ENCODE measurements at regions not wholly inside any gene's neighbourhood (a gene's known extent, or its start where the extent isn't known, plus 50 kb on each side); places are given as distances from the start of the nearest gene placed in this dataset.

DNA sequence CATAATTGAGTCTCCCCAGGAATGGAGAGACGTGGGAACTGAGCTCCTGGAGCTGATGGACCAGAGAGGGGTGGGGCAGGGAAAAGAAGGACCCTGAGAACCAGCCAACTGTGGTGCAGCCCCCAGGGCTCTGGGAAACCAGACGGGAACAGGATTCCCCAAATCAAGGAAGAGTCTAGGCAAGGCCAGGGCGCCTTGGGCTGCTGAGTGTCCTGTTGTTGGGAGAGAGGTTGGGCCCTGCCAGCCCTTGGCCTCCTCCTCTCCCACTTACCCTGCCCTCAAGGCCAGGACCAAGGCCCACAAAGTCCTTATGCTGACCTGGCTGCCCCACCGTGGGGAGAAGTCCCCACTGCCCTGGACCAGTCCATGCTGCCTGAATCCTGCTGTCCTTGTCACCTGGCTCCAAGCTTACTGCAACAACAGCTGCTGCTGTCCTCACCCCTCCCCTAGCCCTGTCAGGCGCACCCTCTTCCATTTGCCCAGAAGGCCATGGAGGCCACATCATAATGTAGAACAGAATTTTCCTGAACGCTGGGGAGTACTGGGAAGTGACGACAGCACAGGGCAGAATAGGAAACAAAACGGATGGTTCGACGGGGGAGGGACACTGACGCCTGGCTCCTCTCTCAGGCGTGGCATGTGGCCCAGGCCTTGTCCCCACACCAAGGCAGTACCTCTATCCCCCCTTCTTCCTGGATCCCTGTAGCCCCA is 132.9 kb upstream of the ZMIZ1 start:
- no peak for DNase-seq (ENCODE audit: low read depth, low spot score)
- H3K9me3 ChIP-seq (ENCODE audit: control insufficient read depth, insufficient read depth, low read length), result peaks cover 4% of the 10 kb centered on the region; the same call in 1 of the 2 replicates
- H3K4me3 ChIP-seq (ENCODE audit: low read depth, low read length), result no peak overlapping the region
- no peaks in the 10 kb centered on the region for H3K27me3 ChIP-seq (ENCODE audit: control insufficient read depth, insufficient read depth, low read length)
- ChIA-PET POLR2A (interaction anchor here (1.0 to 1.1 kb wide), 2 partner anchors 9 to 37 kb away, joined by 3 to 7 read pairs; no protein-coding TSS in a partner anchor), CTCF (interaction anchor here (0.5 to 1.2 kb wide), 3 partner anchors 9 to 259 kb away, joined by 3 read pairs; no protein-coding TSS in a partner anchor)
- H3K27ac ChIP-seq (ENCODE audit: low read depth, low read length), result no peak overlapping the region
- TF ChIP-seq, protein P1, sequence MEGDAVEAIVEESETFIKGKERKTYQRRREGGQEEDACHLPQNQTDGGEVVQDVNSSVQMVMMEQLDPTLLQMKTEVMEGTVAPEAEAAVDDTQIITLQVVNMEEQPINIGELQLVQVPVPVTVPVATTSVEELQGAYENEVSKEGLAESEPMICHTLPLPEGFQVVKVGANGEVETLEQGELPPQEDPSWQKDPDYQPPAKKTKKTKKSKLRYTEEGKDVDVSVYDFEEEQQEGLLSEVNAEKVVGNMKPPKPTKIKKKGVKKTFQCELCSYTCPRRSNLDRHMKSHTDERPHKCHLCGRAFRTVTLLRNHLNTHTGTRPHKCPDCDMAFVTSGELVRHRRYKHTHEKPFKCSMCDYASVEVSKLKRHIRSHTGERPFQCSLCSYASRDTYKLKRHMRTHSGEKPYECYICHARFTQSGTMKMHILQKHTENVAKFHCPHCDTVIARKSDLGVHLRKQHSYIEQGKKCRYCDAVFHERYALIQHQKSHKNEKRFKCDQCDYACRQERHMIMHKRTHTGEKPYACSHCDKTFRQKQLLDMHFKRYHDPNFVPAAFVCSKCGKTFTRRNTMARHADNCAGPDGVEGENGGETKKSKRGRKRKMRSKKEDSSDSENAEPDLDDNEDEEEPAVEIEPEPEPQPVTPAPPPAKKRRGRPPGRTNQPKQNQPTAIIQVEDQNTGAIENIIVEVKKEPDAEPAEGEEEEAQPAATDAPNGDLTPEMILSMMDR (IDR thresholded peaks at IDR 0.05; ENCODE audit: low read depth, low read length), result no peak

DNA sequence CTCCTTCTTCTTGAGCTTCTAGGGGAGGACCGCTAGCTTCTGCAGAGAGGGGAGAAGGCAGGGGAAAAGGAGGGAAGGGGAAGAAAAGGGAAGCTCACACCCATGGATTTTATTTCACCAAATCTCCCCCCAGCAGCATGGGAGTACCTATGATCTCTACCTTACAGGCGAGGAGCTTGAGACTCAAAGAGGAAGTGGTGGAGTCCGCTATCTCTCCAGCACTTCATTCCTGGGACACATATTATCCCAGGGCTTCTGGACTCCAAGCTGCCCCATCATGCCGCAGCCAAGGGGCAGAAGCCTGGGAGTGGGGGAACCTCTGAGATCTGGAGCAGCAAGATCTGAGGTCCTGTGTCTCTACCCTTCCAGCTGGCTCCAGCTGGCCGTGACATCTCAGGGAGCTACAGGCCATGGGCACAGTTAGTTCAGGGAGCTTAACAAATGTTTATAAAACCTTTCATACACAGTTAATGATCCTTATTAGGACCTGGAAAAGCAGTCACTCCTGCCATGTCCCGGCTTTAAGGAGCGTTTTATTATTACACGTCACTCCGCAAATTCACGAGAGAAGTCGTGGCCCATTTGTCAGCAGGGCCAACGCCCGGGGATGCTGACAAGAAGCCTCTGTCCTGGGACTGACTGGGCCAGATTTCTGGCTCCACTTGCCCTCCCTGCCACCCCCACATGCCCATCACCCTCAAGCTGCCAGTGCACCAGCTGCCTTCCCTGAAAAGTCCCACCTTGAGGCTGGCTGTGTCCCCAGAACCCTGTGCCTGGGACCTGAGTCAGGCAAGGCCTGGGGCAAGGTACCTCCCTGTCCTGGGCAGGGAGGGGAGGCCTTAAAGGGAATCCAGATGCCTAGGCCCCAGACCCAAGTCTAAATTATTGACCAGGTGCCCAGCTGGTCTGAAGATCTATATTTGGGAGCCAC is 132.1 kb upstream of the ZMIZ1 start:
- Histone ChIP-seq H3K9me3 (ENCODE audit: control insufficient read depth, insufficient read depth, low read length) (no peaks in the 10 kb centered on the region), H3K27me3 (ENCODE audit: control insufficient read depth, insufficient read depth, low read length) (no peaks in the 10 kb centered on the region), H3K4me3 (ENCODE audit: low read depth, low read length) (no peak overlapping the region), H3K27ac (ENCODE audit: low read depth, low read length) (no peak overlapping the region)
- ChIA-PET POLR2A (interaction anchor here (1.0 to 1.1 kb wide), 2 partner anchors 8 to 37 kb away, joined by 3 to 7 read pairs; no protein-coding TSS in a partner anchor), CTCF (interaction anchor here (0.5 to 0.7 kb wide), 2 partner anchors 38 to 259 kb away, joined by 3 read pairs; no protein-coding TSS in a partner anchor)
- TF ChIP-seq, protein P1 (IDR thresholded peaks at IDR 0.05; ENCODE audit: low read depth, low read length), result no peak
- DNase-seq (ENCODE audit: low read depth, low spot score), result no peak

DNA sequence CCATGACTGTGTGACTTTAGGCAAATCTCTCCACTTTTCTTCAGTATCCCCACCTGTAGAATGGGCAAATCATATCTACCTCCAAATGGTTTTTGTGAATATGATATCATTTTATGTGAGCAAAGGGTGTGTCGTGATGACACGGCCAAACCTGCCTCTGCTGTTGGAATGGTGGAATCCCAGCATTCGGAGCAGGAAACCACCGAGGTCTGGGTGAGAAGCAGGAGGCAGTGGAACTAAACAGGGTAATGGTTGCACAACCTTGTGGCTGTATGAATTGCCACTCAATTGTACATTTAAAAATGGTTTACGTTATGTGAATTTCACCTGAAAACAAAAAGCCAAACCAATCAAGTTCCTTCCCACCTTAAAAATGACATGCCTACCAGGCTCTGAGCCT is 131.4 kb upstream of the ZMIZ1 start:
- POLR2A ChIA-PET, result no interaction called here
- H3K27me3 ChIP-seq (ENCODE audit: control insufficient read depth, insufficient read depth, low read length), result peaks cover 4% of the 10 kb centered on the region
- no peak for DNase-seq (ENCODE audit: low read depth, low spot score)
- H3K9me3 ChIP-seq (ENCODE audit: control insufficient read depth, insufficient read depth, low read length), result no peaks in the 10 kb centered on the region
- H3K4me3 ChIP-seq (ENCODE audit: low read depth, low read length), result no peak overlapping the region
- TF ChIP-seq, protein P1 (IDR thresholded peaks at IDR 0.05; ENCODE audit: low read depth, low read length), result no peak
- no peak overlapping the region for H3K27ac ChIP-seq (ENCODE audit: low read depth, low read length)
- CTCF ChIA-PET, result no interaction called here

DNA sequence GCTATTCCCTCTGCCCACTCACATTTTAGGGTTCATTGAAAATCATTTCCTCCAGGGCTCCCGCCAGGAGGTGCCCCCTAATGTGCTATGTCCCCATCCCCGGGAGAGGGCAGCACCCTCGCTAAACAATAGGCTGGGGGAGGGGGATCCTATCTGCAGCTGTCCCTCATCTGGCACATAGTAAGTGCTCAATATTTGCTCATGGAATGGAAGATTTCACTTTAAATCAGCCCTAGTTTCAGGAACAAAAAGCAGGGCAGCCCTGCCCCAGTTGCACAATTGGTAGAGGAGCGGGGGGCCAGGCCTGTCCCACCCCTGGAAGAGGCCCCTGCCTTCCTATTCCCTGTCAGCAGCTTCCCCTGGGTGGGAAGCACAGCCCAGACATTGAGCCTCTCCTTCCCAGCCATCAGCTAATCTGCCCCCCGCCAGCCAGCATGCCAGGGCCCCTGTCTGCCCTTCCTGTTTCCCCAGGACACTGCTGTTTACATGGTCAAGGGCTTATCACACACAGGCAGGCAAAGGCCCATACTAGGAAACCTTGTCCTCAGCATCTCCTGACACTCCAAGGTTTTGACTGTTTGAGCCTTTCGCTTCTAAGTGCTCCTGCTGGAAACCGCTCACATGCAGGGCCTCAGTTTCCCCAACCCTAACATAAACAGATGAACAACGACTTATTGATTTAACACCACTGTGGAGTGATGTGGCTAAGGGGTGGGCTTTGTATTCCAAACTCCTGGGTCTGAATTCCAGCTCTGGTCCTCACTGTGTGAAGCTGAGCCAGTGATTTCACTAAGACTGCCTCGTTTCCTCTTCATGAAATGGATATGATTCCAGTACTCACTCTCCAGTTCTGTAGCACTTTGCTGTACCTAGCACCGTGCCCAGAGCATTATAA is 130.7 kb upstream of the ZMIZ1 start:
- ChIA-PET CTCF (no interaction called here), POLR2A (no interaction called here)
- H3K27ac ChIP-seq (ENCODE audit: low read depth, low read length), result no peak overlapping the region
- TF ChIP-seq, protein P1 (IDR thresholded peaks at IDR 0.05; ENCODE audit: low read depth, low read length), result no peak
- peaks cover 4% of the 10 kb centered on the region for H3K27me3 ChIP-seq (ENCODE audit: control insufficient read depth, insufficient read depth, low read length)
- H3K4me3 ChIP-seq (ENCODE audit: low read depth, low read length), result no peak overlapping the region
- no peaks in the 10 kb centered on the region; the same call in 1 of the 2 replicates for H3K9me3 ChIP-seq (ENCODE audit: control insufficient read depth, insufficient read depth, low read length)
- DNase-seq (ENCODE audit: low read depth, low spot score), result no peak
